Heart left ventricle (tissue), 16 donors: ENCODE measurements at regions not wholly inside any gene's neighbourhood (a gene's known extent, or its start where the extent isn't known, plus 50 kb on each side); places are given as distances from the start of the nearest gene placed in this dataset.

ENCODE experiments used
- ATAC-seq, 4 donors: fragments of 200-7000 bp; cut with Tn5 transposase; one replicate each; pipeline ENCODE4 v1.9.1; 2020 to 2022; ENCODE audit warnings: moderate library complexity in 4 of 4, mild to moderate bottlenecking in 3 of 4, moderate number of reproducible peaks in 1 of 4
- DNase-seq, 5 donors: peaks; one replicate each; pipeline ENCODE4 v3.0.0-alpha.2; 2020
- H3K27ac ChIP-seq, 12 donors: fragments of 200-600 bp; sonication (generic) in 4 of 12; one replicate each; pipeline versions ENCODE4 v1.5.0 to v1.8.0; 2016 to 2022; ENCODE audit warnings: mild to moderate bottlenecking in 2 of 12
- H3K27me3 ChIP-seq, 9 donors: fragments of 200-600 bp; sonication (generic) in 2 of 9; one replicate each; pipeline versions ENCODE4 v1.5.1 to v1.8.0; 2016 to 2022; ENCODE audit warnings: mild to moderate bottlenecking in 3 of 9
- H3K36me3 ChIP-seq, 9 donors: fragments of 200-600 bp; sonication (generic) in 2 of 9; one replicate each; pipeline versions ENCODE4 v1.5.0 to v1.8.0; 2018 to 2022; ENCODE audit warnings: mild to moderate bottlenecking in 2 of 9
- H3K4me1 ChIP-seq, 12 donors: fragments of 200-600 bp; sonication (generic) in 4 of 12; one replicate each; pipeline versions ENCODE4 v1.5.0 to v1.8.0; 2016 to 2022; ENCODE audit warnings: mild to moderate bottlenecking in 3 of 12
- H3K4me3 ChIP-seq, 12 donors: fragments of 200-600 bp; sonication (generic) in 4 of 12; one replicate each; pipeline versions ENCODE4 v1.5.0 to v1.8.0; 2017 to 2022; ENCODE audit warnings: mild to moderate bottlenecking in 9 of 12, moderate library complexity in 4 of 12
- H3K9me3 ChIP-seq, 12 donors: fragments of 200-600 bp; sonication (generic) in 4 of 12; one replicate each; pipeline versions ENCODE4 v1.5.0 to v1.8.0; 2016 to 2022; ENCODE audit warnings: mild to moderate bottlenecking in 1 of 12
- POLR2A ChIP-seq, 2 donors: fragments of 450-650 bp; IDR thresholded peaks; one replicate each; pipeline ENCODE4 v1.6.1; 2017; ENCODE audit warnings: antibody characterized with exemption in 2 of 2, mild to moderate bottlenecking in 2 of 2, moderate library complexity in 2 of 2
- WGBS, 4 donors: extraction: QIAGEN DNeasy Blood & Tissue Kit in 2 of 4; methylation state at CpG; one replicate each; pipeline versions ENCODE4 v1.1.5 to v1.1.7; 2013 to 2018; 5-methylcytosine and 5-hydroxymethylcytosine counted together
- intact Hi-C, 10 donors: fragments of 100-400 bp; cut with DNase I; formaldehyde crosslinking; loops; one replicate each; pipeline versions ENCODE4 v1.11.1 to v1.14.2; 2022
- TF ChIP-seq, protein P1 (sequence below), 12 donors: fragments of 200-600 bp; sonication (generic) in 4 of 12; IDR thresholded peaks; one replicate each; pipeline versions ENCODE4 v1.5.0 to v1.8.0; 2018 to 2022; ENCODE audit warnings: antibody characterized with exemption in 12 of 12, mild to moderate bottlenecking in 5 of 12
- donor health status: ischemic (EF 13 %, LVEDD 7.1; RV severe dilation, severe dysfunction).
- donor health status: healthy with polysubstance abuse.
- donor health status: DM: no; HTN: yes; CAD: no.
- donor health status: DM: no; HTN: no; CAD: no.
- donor health status: ischemic (EF 25% LVEDD 6.9; RV normal size, moderate dysfunction).
- donor health status: ischemic (EF 25% LVEDD 5.7; RV mildly dilated, moderate dysfunction).
- donor health status: healthy.
- donor health status: DM: yes; HTN: yes; CAD: no.
- donor health status: ischemic (EF 35%, LVEDD 5.7; RV mildly dilated, moderate dysfunction).
- donor health status: nonischemic (EF 11% LVEDD 7.7; RV severe dilation, severe dysfunction).
- donor health status: DM: yes; HTN: yes; CAD: no.
- donor health status: PGD.
- donor health status: ischemic (EF 29% LVEDD 5.4; RV normal size, mild dysfunction).
- donor health status: nonischemic (EF 23%, LVEDD 6.1; RV moderate dilation, normal function).

DNA sequence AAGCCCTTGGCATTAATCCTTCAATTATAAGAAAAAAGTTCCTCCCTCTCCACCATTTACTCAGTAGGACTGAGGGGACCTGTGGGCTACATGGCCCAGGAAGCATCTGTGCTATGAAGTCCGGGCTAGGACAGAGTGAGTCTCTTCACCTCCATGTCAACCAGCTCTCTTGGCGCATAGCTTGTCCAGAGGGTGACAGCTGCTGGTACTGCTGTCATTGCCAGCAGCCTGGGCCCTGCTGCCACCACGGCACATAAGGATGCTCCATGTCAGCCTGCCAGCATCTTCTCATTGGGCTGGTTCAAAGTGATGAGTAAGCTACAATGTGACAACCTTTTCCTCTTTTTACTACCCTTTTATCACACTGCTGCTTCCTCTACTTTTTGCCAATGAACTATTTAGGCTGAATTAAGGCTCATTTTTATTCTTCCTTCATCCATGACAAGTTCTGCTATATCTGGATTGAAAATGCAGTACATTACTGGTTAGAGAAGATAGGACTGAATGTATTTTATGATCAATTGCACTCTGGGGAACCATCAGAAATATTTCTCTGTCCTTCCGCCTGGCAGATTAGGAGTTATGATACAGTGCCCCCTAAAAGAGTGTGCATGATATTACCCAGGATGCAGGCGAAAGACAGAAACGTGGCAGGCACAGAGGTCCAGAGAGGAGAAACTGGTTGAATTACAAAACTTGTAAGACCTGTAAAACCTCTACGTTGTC, 258.9 kb upstream of the TNP1 start:
- Histone ChIP-seq H3K4me3 (no peak overlapping the region), H3K4me1 (no peaks in the 10 kb centered on the region), H3K9me3 (no peaks in the 10 kb centered on the region), H3K36me3 (no peaks in the 10 kb centered on the region), H3K27me3 (no peaks in the 10 kb centered on the region), H3K27ac (no peak overlapping the region)
- no peak for DNase-seq
- TF ChIP-seq, protein P1, sequence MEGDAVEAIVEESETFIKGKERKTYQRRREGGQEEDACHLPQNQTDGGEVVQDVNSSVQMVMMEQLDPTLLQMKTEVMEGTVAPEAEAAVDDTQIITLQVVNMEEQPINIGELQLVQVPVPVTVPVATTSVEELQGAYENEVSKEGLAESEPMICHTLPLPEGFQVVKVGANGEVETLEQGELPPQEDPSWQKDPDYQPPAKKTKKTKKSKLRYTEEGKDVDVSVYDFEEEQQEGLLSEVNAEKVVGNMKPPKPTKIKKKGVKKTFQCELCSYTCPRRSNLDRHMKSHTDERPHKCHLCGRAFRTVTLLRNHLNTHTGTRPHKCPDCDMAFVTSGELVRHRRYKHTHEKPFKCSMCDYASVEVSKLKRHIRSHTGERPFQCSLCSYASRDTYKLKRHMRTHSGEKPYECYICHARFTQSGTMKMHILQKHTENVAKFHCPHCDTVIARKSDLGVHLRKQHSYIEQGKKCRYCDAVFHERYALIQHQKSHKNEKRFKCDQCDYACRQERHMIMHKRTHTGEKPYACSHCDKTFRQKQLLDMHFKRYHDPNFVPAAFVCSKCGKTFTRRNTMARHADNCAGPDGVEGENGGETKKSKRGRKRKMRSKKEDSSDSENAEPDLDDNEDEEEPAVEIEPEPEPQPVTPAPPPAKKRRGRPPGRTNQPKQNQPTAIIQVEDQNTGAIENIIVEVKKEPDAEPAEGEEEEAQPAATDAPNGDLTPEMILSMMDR (IDR thresholded peaks at IDR 0.05) = no peak
- TF ChIP-seq POLR2A (IDR thresholded peaks at IDR 0.05) = no peak
- intact Hi-C loops = no loop called here
- WGBS, 4 donors = 89 to 96% (median 93%) methylated on average over 7 of the region's 7 CpGs
- ATAC-seq = no peak

DNA sequence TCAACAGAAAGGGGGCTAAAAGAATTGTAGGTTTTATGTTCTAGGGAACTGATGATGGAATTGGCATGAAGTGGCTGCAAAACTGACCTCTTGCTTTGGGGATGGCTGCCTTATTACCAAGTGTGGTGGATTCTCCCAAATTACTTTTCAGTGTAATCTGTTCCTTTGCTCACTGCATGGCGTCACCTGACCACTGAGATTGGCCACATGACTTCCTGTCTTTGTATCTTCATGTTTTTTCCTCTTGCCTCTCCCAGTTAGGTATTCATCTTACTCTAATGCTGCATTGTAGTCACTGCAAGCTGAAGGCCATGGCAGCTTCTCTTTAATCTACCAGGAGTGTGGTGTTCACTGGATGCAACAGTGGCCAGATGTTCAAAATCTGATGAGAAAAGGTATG, 257.7 kb upstream of the TNP1 start:
- Histone ChIP-seq H3K4me3 (no peak overlapping the region), H3K27me3 (no peaks in the 10 kb centered on the region), H3K4me1 (no peaks in the 10 kb centered on the region), H3K36me3 (no peaks in the 10 kb centered on the region), H3K27ac (no peak overlapping the region), H3K9me3 (no peaks in the 10 kb centered on the region)
- DNase-seq (no peak), ATAC-seq (no peak)
- intact Hi-C loops = no loop called here
- 75 to 81% (median 77%) methylated on average over 1 of the region's 1 CpG for WGBS, 4 donors
- TF ChIP-seq, protein P1 (IDR thresholded peaks at IDR 0.05) = no peak
- no peak for TF ChIP-seq POLR2A (IDR thresholded peaks at IDR 0.05)

DNA sequence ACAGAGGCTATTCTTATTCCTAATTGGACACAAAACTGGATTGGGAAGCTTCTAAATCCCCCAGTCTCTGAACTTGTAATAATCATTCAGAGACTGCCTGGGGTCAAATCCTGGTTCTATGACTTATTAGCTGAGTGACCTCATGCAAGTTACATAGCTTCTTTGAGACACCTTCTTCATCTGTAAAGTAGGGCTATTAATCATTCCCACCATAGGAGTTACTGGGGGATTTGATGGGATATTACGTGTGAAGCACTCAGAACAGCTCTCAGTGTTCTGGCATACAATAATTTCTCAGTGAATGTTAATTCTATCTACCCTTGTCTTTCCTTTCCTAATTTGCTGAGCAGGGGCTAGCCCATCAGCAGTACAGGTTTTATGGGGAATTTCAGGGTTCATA, 256.7 kb upstream of the TNP1 start:
- intact Hi-C loops = no loop called here
- Histone ChIP-seq H3K27ac (no peak overlapping the region), H3K9me3 (no peaks in the 10 kb centered on the region), H3K4me1 (no peaks in the 10 kb centered on the region), H3K36me3 (no peaks in the 10 kb centered on the region), H3K4me3 (no peak overlapping the region), H3K27me3 (no peaks in the 10 kb centered on the region)
- 94 to 100% (median 96%) methylated on average over 1 of the region's 1 CpG for WGBS, 4 donors
- TF ChIP-seq, protein P1 (IDR thresholded peaks at IDR 0.05) = no peak
- no peak for TF ChIP-seq POLR2A (IDR thresholded peaks at IDR 0.05)
- ATAC-seq (no peak), DNase-seq (no peak)

DNA sequence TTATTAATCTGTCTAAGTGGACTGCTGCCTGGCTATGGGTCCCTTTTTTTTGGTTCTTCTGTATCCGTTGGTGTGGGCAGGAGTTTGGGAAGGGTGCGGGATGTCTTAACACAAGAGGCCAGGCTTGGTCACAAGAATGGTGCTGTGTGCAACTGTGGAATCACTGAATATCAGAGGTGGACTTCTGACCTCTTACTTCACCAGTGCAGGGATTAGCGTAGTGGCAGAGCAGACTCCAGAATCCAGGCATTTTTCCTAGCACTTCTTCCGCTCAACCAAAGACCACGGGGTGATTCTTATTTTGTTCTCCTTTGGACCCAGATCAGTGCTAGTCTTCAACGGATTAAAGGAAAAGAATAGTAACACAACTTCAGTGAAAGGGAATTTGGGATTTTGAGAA, 254.3 kb upstream of the TNP1 start:
- 89 to 96% (median 92%) methylated on average over 6 of the region's 6 CpGs for WGBS, 4 donors

More for the DNA sequence above, 254.3 kb upstream of the TNP1 start:
- Histone ChIP-seq H3K4me1 (no peaks in the 10 kb centered on the region), H3K9me3 (peaks cover 0 to 4% (median 0%) of the 10 kb centered on the region in 12 donors), H3K27me3 (no peaks in the 10 kb centered on the region), H3K27ac (no peak overlapping the region), H3K36me3 (no peaks in the 10 kb centered on the region), H3K4me3 (no peak overlapping the region)
- DNase-seq (no peak), ATAC-seq (no peak)
- TF ChIP-seq, protein P1 (IDR thresholded peaks at IDR 0.05) = no peak
- no peak for TF ChIP-seq POLR2A (IDR thresholded peaks at IDR 0.05)
- intact Hi-C loops = no loop called here
